GM13976 (cell line): ENCODE measurements at regions not wholly inside any gene's neighbourhood (a gene's known extent, or its start where the extent isn't known, plus 50 kb on each side); places are given as distances from the start of the nearest gene placed in this dataset.

Experiments used
- DNase-seq: peaks from one replicate; pipeline ENCODE4 v3.0.0; 2012; ENCODE audit warnings: low spot score
- CTCF ChIP-seq: IDR thresholded peaks from 2 replicates; pipeline ENCODE4 v1.5.1; 2012; ENCODE audit warnings: borderline replicate concordance, mild to moderate bottlenecking; ENCODE audit not compliant: insufficient read depth; ENCODE audit errors: extremely low read depth, missing control alignments, control extremely low read depth
- in situ Hi-C: fragments of 300-500 bp; cut with MboI; formaldehyde crosslinking; loops from one replicate; pipeline ENCODE4 v1.12.0; 2022; ENCODE audit warnings: low sequenced_read_pairs, mixed read lengths, inconsistent platforms; ENCODE audit not compliant: unreplicated experiment

GRCh38 chr4:111678908-111679307 lies 466.3 kb upstream of the FAM241A start:
- TF ChIP-seq CTCF, result no peak
- DNase-seq, result no peak
- in situ Hi-C loops, result no loop called here

GRCh38 chr4:111681270-111681669 lies 464.0 kb upstream of the FAM241A start:
- DNase-seq, result no peak
- in situ Hi-C loops, result no loop called here
- no peak for TF ChIP-seq CTCF

GRCh38 chr4:111681751-111682150 lies 463.5 kb upstream of the FAM241A start:
- in situ Hi-C loops, result no loop called here
- TF ChIP-seq CTCF, result no peak
- no peak for DNase-seq

GRCh38 chr4:111685205-111685604 lies 460.0 kb upstream of the FAM241A start:
- no peak for TF ChIP-seq CTCF
- no peak for DNase-seq
- in situ Hi-C loops, result no loop called here

- in situ Hi-C loops, result no loop called here
- no peak for TF ChIP-seq CTCF
- no peak for DNase-seq
Measured at GRCh38 chr4:111689214-111689613, 456.0 kb upstream of the FAM241A start.

- no peak for TF ChIP-seq CTCF
- no peak for DNase-seq
- in situ Hi-C loops, result no loop called here
Measured at GRCh38 chr4:111689731-111690130, 455.5 kb upstream of the FAM241A start.

GRCh38 chr4:111693758-111694157 lies 451.5 kb upstream of the FAM241A start:
- in situ Hi-C loops, result no loop called here
- no peak for TF ChIP-seq CTCF
- DNase-seq, result no peak
